CD1c-positive myeloid dendritic cell (primary cell): ENCODE measurements at regions not wholly inside any gene's neighbourhood (a gene's known extent, or its start where the extent isn't known, plus 50 kb on each side); places are given as distances from the start of the nearest gene placed in this dataset.
"Not testable (repeated sequence)": the region's sequence is repeated elsewhere in the genome, so short reads cannot be mapped to it uniquely, and the experiment has no call there.

Experiments
- DNase-seq: peaks from one replicate; pipeline ENCODE4 v3.0.0-alpha.2; 2016; ENCODE audit errors: extremely low spot score

DNA sequence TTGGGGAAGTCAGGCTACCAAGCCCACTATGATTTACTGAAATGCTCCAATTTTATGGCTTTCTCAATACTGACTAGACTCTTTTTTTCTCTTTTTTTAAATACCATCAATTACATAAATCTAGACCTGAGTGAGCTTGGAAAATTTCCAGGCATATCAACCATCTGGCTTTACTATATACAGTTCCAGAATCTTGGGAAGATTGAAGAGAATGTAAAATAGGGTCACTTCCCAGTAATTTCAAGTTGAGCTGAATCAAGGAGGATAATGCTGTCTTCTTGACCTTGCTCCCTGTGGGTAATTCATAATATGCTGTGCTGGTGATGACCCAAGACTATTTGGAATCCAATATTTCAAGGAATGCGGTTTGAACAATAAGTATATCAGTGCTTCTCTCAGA, 108.1 kb downstream of the MAP3K21 start:
- DNase-seq, result no peak

DNA sequence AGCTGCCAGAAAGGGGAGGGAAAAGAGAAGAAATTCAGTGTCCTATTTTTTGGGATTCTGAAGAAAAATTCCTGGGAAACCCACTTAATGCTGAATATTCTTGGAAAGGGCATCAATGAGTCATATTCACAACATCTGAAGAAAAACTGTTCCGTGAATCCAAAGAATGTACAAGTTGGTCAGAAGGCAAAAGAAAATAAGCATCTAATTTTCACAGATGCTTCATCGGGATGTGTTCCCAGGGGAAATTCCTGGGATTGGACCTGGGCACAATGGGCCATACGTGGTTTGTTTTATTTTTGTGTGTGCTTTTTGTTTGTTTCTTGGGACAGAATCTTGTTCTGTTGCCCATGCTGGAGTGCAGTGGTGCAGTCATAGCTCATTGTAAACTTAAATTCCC, 112.2 kb downstream of the MAP3K21 start:
- no peak for DNase-seq

DNA sequence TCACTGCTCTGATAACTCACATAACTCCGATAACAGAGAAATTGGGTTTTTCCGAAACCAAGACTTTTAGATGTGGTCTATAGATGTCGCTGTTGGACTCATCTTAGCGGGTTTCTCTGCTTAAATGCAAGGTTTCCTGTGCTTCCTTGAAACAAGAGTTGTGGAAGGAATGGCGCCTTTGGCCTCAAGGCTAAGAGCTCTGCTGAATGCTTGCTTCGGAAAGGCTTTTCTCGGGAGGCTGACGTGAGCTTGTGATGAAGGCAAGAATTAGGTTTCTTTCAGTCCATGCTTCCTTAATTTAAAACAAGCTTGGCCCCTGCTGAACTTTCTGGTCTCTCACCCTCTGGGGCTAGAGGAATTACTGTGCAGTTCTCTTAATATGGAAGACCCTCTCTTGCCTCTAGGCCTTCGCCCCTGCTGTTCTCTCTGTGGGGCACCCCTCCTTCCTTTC, 113.5 kb downstream of the MAP3K21 start:
- peak; percentile 70 for DNase-seq

DNA sequence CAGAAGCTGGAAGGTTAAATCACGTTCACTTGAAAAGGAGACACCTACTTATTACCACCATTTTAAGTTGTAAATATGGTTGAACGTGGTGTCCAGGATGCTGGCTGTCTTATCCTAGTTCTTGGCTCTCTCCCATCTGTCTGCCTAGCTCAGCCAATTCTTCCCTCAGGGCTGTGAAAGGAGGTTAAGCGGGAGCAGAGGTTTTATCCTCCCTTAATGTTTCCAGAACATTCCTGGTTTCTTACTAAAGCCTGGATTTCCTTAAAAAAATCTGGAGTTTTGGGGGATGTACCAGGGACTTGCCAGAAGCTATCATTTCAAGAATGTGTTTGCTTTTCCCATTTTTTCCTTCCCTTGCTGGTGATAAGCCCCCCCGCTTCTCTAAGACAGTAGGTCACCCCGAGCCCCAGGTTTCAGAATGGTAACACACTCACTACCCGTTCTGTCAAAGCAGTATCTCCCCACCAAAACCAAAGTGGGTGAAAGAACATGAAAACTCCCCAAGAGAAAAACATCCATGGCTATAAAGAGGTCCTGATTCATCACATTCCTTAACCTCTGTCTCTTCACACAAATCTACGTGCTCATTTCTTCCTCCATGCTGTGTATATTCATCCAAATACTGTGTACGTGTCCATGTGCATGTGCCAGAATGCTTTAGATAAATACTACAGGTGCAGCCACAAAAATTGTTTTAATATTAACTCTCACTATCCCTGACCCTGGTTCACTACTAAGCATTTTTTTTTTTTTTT, 114.7 kb downstream of the MAP3K21 start:
- no peak for DNase-seq

DNA sequence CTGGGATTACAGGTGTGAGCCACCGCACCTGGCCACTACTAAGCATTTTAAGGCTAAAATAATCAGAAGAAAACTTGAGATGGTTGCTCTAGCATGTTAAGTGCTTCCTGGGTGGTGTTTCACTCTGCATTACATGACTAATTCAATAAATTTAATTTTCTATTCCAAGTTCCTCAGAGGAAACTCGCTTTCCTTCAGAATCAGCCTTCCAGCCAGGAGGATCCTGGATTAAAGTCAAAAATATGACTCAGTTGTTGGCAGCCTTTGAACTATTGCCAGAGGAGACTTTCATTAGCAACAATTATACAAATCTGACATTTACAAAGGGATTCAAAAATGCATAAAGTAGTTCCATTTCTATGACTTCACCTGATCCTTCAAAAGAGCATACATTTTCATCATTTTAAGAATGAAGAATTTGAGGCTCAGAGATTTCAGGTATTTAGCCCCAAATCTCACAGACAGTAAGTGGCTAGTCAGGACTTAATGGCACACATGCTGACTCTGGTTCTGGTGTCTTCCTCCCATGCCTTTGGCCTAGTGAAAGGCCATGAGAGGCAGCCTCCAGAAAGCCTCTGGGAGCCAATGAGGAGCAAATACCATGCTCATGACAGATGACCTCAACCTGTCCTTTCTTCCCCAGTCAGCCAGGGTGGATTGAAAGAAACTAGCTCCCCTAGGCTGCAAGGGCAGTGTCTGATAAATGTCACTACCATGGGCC, 115.7 kb downstream of the MAP3K21 start:
- no peak for DNase-seq

DNA sequence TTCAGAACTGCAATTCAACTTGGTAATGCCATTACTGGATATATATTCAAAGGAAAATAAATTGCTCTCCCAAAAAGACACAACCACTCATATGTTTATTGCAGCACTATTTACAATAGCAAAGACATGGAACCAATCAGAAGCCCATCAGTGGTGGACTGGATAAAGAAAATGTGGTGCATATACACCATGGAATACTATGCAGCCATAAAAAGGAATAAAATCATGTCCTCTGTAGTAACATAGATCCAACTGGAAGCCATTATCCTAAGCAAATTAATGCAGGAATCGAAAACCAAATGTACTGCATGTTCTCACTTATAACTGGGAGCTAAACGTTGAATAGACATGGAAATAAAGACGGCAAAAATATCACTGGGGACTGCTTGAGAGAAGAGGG, 117.0 kb downstream of the MAP3K21 start:
- no peak for DNase-seq

DNA sequence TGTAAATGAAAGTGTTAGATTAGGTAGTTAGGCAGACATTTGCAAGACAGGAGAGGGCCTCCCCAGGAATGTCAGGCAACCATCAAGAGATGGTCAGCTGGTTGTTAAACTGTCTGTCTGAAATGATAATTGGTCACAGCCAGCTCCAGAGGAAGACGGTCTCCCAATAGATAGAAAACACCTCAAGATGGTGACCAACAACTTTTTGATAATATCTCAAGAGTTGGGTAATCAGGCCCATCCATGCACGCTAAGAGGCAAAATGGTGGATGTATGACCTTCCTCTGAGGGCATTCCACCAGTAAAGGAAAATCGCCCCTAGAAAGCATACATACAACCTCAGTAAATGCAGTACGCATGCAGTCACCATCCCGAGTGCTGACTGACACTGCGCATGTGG, 118.2 kb downstream of the MAP3K21 start:
- DNase-seq, result no peak

DNA sequence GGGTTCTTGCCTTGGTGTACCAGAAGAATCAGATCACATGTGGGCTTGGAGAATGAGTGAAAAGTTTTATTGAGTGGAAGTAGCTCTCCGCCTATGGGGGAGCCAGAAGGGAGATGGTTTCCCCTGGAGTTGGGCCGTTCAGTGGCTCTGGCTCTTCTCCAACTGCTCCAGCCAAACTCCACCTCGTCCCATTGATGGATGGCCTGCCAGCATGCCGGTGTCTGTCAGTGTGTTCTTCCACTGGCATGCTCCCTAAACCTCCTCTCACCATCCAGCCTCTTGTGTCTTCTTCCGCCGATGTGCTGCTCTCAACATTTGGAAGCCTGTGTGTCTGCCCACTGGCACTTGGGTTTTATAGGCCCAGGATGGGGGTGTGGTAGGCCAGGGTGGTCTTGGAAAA, 119.4 kb downstream of the MAP3K21 start:
- no peak for DNase-seq

DNA sequence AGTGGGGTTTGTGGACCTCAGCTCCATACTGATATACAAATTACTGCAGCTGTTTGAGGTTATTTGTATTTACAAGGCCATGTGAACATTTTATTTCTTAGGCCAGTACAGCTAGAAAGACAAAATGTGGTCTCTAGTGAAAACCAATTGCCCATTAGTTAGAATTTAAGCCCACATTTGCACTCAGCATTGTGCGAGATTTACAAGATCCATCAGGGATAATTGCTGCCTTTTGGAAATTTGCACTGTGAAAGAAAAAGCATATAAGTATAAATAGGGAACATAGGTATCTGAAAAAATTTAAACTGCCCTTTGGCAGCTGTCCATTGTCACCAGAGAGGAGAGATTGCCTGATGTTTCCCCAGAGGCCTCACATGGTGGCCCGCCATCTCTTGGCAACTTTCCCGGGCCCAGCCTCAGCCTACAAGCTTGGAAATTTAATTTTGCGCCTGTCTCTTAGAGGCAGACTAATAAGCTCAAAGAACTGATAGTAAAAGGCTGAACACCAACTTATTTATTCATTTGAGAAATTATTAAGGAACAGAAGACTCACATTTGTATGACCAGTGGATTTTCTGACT, 120.7 kb downstream of the MAP3K21 start:
- no peak for DNase-seq

DNA sequence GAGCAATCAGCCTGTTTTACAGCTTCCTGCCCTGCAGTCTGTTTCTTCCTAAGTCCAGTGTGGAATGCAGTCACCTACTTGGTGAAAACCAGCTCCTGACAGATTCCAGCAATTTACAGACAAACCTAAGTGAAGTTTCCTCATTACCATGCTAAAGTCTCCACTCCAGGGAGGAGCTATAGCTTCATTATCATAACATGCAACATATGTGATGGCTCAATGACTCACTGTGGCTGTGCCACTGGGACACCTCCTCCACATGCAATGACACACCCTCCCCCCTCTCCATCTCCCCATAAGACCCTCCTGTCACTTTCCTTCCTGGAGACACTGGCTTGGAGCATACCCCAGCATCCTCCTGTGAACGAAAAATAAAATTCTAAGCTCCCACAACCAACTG, 125.2 kb downstream of the MAP3K21 start:
- DNase-seq, result no peak

DNA sequence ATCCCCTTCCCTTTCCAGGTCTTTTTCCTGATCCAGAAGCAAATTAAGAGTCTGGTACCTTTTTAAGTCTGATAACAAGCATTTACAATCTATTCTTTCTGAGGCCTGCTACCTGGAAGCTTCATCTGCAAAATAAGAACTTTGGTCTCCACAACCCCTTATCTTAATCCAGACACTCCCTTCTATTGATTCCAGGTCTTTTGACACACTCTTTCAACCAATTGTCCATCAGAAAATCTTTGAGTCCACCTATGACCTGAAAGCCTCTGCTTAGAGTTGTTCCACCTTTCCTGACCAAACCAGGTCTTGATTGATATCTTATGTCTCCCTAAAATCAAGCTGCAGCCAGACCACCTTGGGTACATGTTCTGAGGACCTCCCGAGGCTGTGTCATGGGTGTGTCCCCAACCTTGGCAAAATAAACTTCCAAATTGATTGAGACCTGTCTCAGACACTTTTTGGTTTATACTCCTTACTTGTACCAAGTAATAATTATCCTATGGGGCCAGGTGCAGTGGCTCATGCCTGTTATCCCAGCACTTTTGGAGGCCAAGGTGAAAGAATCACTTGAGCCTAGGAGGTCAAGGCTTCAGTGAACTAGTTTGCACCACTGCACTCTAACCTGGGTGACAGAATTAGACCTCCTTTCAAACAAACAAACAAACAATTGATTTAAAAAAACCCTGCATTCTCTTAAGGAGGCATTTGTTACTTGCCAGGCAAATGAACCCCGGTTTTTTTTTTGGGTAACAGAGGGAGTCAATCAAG, 126.1 kb downstream of the MAP3K21 start:
- DNase-seq, result no peak

DNA sequence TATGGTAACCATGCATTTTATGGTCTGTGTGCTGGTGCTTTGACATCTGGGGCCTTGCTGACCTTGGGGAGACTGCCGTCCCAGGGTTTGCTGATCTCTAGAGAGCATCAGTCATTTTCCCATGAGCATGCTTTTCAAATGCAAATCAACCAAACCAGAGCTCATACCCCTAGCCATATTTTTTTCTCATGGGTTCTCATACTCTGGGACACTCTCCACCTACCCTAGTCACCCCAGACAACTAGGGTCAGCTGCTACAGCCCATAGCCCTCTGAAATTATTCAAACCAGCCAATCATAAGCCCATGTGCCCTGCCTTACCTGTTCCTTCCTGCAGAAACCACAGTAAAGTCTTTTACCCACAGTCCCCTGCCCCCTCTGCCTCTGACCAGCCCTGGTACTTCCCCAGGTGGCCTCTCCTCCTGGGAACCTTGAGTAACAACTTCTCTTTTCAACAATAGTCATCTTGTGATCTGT, 132.0 kb downstream of the MAP3K21 start:
- DNase-seq, result no peak

DNA sequence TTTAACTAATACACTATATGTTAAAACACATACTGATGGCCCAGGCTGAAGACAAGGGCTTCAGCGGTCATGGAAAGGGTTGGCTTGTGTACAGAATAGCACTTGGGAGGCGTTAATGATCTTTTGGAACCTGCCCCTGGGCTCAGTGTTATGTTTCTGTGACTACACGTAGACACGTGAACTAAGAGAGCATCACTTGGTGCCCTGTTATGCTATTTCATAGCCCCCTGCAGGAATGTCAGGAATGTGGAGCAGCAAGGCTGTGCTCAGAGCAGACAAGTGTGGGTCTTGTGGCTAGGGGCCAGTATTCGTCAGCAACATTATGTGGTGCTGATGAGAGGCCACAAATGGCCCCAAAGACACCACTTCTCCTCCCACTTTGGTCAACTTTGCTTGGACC, 132.4 kb downstream of the MAP3K21 start:
- no peak for DNase-seq

DNA sequence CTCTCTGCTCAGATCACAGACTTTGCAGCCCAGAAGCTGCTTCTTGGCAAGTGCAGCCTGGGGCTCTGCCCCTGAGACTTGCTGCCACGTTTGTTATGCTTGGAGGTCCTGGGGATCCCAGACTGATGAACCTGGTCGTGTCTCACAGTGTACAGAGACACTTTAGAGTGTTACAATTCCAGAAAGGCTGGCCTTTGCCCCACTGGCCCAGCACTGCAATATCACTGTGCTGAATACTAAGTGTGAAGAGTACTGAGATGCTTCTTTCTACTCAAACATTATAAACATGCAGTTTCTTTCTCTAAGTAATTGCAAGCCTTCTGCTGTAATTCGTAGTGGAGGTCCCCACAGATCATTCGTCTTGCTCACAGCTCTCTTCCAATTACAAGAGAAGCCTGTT, 133.2 kb downstream of the MAP3K21 start:
- no peak for DNase-seq

DNA sequence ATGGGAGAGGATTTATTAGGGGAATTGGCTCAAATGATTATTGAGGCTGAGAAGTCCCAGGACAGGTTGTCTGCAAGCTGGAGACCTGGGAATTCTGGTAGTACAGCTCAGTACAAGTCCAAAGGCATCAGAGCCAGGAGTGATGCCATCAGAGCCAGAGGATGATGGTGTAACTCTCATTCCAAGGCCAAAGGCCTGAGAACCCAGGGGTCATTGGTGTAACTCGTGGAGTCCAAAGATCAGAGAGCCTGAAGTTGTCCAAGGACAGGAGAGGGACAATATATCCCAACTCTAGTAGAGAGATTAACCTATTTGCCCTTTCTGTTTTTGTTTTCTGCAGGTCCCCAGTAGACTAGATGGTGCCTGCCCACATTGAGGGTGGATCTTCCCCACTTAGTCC, 134.3 kb downstream of the MAP3K21 start:
- DNase-seq, result no peak

DNA sequence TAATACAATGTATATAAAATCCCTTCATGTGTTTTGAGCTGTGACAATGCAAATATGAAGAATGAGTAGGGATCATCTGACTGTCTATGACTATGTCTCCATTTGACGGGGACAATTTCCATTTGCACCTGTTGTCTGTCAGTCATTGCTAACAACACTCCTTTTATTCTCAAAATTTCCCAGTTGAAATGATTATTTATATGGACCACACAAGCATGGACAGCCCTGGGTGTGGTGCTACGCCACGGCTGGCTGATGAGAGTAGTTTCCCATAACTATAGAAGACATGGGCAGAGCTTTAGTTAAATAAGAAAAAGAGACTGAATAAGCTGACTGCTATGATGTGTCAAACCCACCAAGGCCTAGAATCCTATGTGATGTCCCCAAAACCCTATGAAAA, 135.8 kb downstream of the MAP3K21 start:
- no peak for DNase-seq

DNA sequence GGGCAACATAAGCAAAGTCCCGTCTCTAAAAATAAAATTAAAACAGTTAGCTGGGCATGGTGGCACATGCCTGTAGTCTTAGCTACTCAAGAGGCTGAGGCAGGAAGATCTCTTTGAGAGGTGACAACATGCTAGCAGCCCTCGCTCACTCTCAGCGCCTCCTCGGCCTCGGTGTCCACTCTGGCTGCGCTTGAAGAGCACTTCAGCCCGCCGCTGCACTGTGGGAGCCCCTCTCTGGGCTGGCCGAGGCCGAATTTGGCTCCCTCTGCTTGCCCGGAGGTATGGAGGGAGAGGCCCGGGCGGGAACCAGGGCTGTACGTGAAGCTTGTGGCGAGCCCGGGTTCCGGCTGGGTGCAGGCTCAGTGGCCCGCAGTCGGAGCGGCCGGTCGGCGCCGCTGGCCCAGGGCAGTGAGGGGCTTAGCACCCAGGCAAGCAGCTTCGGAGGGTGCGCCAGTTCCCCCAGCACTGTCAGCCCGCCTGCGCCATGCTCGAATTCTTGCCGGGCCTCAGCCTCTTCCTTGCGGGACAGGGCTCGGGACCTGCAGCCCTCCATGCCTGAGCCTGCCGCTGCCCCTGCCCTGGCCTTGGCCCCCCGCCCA, 138.3 kb downstream of the MAP3K21 start:
- DNase-seq, result no peak

DNA sequence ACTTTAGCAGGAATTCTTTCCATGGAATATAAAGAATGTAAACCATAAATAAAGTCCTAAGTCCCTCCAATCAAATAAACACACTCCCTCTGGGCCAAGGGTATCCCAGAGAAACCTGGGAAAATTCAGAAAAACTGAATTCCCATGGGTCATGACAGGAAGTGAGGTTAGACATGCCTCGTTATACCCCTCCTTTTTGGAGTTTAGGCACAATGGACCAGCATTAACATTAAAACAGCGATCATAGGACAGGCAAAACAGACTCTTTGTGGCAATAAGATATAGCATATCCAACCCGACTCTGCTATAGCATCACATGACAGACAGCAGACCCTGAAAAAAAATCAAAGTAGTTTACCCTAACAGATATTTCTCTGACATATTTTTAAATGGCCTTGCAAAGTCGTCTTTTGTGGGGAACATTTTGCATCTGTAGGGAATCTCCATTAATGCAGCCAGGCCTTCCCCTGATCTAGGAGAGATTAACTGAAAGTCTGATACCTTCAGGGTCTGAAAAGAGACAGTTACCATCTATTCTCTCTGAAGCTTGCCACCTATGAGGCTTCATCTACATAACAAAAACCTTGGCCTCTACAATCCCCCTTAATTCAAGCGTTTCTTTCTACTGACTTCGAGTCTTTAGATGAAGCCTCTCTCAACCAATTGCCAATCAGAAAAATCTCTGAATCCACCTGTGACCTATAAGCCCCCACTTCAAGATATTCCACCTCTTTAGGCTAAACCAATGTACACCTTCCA, 143.0 kb upstream of the KCNK1 start:
- no peak for DNase-seq

DNA sequence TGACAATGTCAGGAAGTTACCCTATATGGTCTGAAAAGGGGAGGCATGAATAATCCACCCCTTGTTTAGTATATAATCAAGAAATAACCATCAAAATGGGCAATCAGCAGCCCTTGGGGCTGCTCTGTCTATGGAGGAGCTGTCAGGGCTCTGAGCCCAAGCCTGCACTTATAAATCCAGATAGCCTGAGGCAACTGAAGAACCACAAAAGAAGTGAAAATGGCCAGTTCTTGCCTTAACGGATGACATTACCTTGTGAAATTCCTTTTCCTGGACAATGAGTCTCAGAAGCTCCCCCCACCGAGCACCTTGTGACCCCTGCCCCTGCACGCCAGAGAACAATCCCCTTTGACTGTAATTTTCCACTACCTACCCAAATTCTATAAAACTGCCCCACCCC, 142.1 kb upstream of the KCNK1 start:
- DNase-seq, result not testable (repeated sequence)

DNA sequence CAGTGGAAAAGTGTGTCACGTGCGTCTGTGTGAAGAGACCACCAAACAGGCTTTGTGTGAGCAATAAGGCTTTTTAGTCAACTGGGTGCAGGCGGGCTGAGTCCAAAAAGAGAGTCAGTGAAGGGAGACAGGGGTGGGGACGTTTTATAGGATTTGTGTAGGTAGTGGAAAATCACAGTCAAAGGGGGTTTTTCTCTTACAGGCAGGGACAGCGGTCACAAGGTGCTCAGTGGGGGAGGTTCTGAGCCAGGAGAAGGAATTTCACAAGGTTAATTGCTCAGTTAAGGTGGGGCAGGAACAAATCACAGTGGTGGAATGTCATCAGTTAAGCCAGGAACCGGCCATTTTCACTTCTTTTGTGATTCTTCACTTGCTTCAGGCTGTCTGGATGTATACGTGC, 141.1 kb upstream of the KCNK1 start:
- DNase-seq, result not testable (repeated sequence)
